ENCODE measurements at regions not wholly inside any gene's neighbourhood (a gene's known extent, or its start where the extent isn't known, plus 50 kb on each side); places are given as distances from the start of the nearest gene placed in this dataset. TPM values are rescaled to one million over a fixed set of nuclear protein-coding genes. Genes with fewer than 3 reads are reported as not detected.
"Not testable (repeated sequence)": the region's sequence is repeated elsewhere in the genome, so short reads cannot be mapped to it uniquely, and the experiment has no call there.

DNA sequence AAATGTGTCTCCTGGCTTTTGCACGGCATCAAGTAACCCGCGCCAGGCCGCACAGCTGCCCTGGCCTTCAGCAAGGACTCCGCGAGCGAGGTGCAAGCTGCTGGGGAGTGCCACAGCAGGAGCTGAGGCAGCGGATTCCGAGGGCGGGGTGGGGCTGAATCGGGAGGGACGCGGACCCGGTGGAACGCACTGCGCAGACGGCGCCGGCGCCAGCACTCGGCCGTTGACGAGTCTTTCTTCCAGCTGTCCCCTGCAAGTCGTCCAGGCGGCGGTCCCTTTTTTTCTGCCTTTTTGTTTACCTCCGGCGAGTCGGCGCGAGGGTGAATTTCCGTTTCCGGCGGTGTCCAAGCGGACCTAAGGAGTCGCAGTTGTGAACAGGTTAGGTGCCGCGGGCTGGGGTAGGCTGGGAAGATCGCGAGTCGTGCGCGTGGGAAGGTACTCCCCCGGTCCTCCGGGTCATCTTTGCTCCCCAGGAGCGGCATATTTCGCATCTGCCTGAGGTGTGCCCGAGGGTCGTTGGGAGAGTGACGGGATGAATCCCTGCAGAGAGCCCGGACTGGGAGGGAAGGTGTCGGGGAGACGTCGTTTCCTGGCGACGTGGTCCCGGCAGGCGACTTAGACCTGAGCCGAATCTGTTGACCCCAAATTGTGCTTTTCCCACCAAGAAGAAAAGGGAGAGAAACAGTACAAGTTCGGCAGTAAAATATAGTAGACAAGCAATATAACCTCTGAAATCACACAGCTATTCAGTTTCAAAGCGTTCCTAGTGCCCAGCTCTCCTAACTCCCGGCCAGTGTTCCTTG is 124.5 kb upstream of the PTPN20 start:
- peak; percentile 87 for ATAC-seq (ENCODE audit: low FRiP score)
- DNase-seq (ENCODE audit: low spot score) = peak; percentile 26

DNA sequence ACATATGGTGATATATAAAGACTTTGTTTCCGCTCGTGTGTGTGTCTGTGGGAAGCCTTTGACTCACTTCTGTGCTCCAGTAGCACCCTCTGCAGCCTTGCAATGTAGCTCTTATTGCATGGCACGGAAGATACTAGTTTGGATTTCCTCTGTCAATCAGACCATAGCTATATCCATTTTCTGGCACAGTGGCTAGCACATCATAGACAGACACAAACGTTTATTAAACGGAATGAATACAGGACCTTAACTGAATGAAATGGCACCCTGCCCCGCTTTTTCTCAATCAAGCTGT is 124.0 kb upstream of the PTPN20 start:
- TF ChIP-seq, protein P1, sequence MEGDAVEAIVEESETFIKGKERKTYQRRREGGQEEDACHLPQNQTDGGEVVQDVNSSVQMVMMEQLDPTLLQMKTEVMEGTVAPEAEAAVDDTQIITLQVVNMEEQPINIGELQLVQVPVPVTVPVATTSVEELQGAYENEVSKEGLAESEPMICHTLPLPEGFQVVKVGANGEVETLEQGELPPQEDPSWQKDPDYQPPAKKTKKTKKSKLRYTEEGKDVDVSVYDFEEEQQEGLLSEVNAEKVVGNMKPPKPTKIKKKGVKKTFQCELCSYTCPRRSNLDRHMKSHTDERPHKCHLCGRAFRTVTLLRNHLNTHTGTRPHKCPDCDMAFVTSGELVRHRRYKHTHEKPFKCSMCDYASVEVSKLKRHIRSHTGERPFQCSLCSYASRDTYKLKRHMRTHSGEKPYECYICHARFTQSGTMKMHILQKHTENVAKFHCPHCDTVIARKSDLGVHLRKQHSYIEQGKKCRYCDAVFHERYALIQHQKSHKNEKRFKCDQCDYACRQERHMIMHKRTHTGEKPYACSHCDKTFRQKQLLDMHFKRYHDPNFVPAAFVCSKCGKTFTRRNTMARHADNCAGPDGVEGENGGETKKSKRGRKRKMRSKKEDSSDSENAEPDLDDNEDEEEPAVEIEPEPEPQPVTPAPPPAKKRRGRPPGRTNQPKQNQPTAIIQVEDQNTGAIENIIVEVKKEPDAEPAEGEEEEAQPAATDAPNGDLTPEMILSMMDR (IDR thresholded peaks at IDR 0.05) = no peak
- peak; percentile 34 for ATAC-seq (ENCODE audit: low FRiP score)
- no peak for DNase-seq (ENCODE audit: low spot score)

DNA sequence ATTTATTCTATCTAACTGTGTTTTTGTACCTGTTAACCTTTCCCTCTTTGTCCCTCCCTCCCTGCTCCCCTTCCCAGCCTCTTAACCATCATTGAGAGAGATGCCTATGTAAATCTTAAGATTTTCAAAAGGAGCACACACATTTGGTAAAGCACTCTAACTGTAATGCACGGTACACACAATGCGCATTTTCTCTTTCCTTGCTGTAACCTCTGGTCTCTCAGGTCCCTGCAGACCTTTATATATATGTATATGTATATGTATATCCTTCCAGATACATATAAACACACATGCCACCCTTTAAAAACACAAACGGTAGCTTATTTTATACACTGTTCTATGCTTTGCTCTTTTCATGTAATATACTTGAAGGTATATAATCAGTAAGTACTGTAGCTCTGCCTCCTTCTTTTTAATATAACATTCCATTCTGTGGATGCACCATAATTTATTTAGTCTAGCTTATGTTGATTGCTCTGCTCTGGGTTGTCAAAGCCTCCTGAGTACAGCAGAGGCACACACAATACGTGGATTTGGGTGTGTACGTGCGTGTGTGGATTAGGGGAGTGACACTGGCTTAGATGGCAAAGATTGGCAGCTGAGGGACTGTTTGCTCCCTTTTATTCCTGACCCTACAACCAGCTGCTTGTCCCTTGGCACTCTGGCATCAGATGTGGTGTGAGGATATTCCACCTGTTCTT is 118.4 kb upstream of the PTPN20 start:
- not testable (repeated sequence) for DNase-seq (ENCODE audit: low spot score); ATAC-seq (ENCODE audit: low FRiP score)

DNA sequence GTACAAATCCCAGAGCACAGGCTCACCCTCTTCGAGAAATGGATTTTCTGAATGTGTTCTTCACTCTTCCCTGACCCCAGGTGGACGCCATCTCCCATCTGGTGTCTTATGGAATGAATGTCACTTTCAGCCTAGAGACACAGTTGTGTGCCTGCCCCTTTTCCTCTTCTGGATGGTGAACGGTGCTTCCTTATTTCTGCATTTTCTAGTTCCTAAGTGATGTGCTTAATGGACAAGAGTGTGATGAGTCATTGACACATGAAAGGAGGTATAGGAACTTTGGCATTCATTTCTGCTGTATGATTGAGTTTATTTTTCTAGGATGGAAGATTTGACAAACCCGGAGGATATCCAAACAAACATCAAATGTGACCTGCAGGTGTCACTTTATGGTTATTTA is 114.9 kb upstream of the PTPN20 start:
- not testable (repeated sequence) for DNase-seq (ENCODE audit: low spot score); ATAC-seq (ENCODE audit: low FRiP score)

DNA sequence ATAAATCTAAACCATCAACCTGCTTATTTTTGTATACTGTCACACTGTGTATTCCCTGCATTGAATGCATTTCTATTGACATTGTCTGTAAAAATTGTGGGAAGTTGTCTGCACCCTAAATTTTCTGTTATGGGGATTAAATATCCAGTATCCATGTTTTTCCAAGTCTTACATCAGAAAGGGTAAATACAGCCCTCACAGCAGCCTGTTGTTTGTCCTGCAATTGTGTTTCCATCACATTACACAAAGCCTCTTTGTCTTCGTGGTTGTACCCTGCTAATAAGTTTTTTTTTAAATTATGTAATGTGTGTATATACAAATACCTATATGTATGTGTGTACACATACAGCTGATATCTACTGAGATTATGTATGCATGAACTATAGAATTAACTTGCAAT is 109.2 kb upstream of the PTPN20 start:
- ATAC-seq (ENCODE audit: low FRiP score); DNase-seq (ENCODE audit: low spot score): not testable (repeated sequence)

DNA sequence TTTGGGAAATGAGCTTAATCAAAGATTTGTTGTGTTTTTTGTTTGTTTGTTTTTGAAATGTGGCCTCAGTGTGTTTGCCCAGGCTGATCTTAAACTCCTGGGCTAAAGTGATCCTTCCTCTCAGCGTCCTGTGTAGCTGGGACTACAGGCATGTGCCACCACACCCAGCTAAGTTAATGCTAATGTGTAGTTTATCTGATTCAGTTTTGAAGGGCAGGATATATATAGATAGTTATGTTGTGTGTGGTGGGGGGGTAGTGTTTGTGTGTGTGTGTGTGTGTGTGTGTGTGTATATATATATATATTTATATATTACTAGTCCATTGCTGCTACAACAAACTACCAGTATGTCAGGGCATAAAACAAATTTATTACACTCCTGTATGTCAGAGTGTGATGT is 108.1 kb upstream of the PTPN20 start:
- not testable (repeated sequence) for ATAC-seq (ENCODE audit: low FRiP score); DNase-seq (ENCODE audit: low spot score)

DNA sequence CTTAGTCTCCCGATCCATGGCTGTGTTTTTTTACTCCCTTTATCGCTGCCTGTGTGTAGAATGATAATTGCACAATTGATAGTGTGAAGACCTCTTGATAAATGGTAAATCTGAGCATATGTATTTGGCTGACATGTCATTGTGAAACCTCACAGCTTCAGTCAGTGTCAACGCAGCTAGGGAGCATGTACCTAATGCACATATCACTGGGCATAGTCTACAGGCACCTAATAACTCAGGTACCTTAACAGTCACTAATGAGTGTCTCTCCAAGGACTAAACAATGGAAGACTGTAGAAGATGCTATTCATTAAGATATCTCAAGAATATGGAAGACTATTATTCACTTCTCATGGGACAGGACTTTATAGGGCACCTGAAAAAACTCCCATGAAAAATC is 101.0 kb upstream of the PTPN20 start:
- ATAC-seq (ENCODE audit: low FRiP score) = not testable (repeated sequence)

DNA sequence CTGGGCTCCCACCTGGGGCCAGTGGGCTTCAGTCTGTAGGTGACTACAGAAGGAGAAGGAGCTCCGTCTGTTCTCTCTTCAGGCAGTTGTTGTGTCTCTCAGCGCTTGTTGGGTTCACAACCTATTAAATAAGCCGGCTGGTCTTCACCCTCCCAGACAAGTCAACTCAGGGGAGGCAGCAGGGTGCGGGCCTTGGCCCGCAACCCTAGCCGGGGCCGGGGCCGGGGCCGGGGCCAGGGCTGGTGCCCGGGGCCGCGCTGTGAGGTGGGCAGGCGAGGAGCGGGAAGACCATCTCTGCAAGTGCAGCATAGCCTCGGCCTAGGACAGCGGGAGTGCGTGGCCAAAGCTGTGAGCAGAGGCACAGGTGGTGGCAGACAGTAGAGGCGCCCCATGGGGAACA is 95.1 kb upstream of the PTPN20 start:
- ATAC-seq (ENCODE audit: low FRiP score); DNase-seq (ENCODE audit: low spot score): not testable (repeated sequence)

More for the DNA sequence above, 101.0 kb upstream of the PTPN20 start:
- DNase-seq (ENCODE audit: low spot score) = not testable (repeated sequence)

DNA sequence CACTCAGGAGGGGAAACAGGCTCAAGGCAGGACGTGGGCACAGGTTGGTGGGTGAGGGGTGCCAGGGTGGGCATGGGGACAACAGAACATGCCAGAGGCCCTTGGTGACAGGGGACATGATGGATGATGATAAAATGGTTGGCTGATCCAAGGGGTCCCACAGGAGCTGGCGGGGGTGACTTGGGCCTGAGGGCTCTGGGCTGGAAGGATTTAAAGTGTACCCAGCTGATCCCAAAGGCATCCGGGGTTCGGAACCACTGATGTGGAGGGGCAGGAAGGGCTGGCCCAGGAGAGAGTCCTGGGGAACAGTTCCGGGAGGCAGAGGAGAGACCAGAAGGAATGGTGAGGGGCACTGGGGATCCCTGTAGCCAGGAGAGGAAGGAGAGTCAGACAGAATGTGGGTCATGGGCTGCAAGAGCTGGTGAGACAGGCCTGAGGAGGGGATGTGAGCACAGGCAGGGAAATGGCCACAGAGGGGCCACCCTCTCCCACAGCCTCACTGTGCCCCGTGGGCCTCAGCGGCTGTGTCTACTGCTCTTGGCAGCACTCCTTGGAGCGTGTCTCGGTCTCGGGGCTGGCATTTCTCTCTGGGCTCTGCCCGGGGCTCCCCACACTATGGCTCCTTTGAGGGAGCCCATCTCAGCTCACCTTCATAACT is 70.7 kb upstream of the PTPN20 start:
- not testable (repeated sequence) for DNase-seq (ENCODE audit: low spot score); ATAC-seq (ENCODE audit: low FRiP score)

DNA sequence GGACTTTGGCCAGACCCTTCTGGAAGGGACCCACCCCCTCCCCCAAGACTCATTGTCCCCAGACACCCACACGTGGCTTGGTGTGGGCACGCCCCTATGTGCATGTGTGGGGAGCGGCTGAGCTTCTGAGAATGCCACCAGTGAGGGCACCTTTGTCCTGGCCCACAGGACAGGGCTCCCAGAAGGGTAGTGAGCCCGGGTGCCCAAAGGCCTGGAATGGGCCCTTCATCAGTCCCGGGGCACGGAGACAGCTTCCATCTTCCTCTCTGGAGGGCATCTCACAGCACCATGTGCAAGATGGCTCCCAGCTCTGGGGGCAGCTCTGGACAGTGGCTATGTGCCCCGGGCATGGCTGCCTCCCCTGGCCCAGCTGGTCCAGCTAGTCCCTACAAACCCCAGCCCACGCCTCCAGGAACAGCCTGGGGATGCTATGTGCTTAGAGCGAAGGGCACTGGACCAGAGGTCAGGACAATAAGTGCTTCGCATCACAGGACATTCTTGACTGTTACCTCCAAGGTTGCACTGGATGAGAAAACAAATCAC is 70.1 kb upstream of the PTPN20 start:
- ATAC-seq (ENCODE audit: low FRiP score); DNase-seq (ENCODE audit: low spot score): not testable (repeated sequence)

DNA sequence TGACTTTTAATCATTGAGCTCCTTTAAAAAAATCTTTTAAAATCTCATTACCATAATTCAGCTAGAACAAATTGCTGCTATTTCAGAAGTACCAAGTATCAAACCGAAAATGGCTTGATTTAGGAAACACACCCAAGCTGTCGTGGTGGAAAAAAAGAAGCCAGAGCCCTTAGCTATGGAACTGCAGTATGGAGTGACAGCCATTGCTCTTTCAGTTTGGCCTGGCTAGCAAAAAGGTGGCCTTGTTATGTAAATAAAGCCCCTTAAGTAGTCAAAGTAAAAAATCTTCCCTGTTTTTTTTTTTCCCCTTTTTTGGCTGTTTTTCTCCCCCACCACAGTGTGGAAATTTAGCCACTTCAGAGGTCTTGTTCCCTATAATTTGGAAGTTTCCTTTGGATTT is 66.0 kb upstream of the PTPN20 start:
- not testable (repeated sequence) for ATAC-seq (ENCODE audit: low FRiP score); DNase-seq (ENCODE audit: low spot score)

DNA sequence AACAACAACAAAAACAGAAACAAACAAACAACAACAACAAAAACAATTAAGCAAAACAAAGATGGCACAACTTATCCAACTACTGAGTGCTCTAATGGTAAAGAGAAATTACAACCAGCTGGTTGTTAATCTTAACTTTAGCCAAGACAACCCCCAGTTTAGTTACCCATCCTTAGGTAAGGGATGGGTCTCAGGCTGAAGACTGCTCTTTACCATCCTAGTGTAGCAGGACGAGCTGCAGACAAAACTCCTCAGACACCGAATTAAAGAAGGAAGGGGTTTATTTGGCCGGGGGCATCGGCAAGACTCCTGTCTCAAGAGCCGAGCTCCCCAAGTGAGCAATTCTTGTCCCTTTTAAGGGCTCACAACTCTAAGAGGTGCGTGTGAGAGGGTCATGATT is 65.6 kb upstream of the PTPN20 start:
- not testable (repeated sequence) for ATAC-seq (ENCODE audit: low FRiP score); DNase-seq (ENCODE audit: low spot score)

DNA sequence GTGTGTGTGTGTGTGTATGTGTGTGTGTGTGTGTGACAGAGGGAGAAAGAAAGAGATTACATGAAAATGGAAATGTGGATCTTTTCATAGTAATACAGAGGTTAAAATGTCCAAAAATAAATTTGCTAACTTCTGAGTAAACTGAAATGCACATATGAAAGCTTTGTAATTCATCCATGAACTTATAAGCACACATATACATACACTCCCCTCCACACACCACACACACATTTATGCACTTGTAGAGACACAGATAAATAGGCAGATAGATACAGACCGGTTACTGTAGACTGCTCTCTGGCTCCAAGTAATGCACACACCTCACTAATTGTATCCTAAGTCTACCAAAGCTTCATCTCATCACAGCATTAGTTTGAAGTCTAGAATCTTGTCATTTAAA is 50.5 kb upstream of the PTPN20 start:
- DNase-seq (ENCODE audit: low spot score); ATAC-seq (ENCODE audit: low FRiP score): not testable (repeated sequence)

Small RNAs in the stretch of these regions (small RNA-seq; reads per million reads assigned to genes)
- gene RNA5SP311 = not detected
